Erythroblast (primary cell): ENCODE measurements at regions not wholly inside any gene's neighbourhood (a gene's known extent, or its start where the extent isn't known, plus 50 kb on each side); places are given as distances from the start of the nearest gene placed in this dataset.

Experiments
- GATA1 ChIP-seq: IDR thresholded peaks from 2 replicates; pipeline ENCODE4 v1.6.1; 2011; ENCODE audit warnings: low read depth, mild to moderate bottlenecking, control low read depth, low read length, moderate library complexity
- POLR2A ChIP-seq: IDR thresholded peaks from 2 replicates; pipeline ENCODE4 v1.6.1; 2011; ENCODE audit warnings: mild to moderate bottlenecking, low read length

GRCh38 chr5:104785097-104785496, 1222.5 kb upstream of the NUDT12 start:
- TF ChIP-seq POLR2A (no peak), GATA1 (no peak)
